ENCODE measurements at regions not wholly inside any gene's neighbourhood (a gene's known extent, or its start where the extent isn't known, plus 50 kb on each side); places are given as distances from the start of the nearest gene placed in this dataset.

DNA sequence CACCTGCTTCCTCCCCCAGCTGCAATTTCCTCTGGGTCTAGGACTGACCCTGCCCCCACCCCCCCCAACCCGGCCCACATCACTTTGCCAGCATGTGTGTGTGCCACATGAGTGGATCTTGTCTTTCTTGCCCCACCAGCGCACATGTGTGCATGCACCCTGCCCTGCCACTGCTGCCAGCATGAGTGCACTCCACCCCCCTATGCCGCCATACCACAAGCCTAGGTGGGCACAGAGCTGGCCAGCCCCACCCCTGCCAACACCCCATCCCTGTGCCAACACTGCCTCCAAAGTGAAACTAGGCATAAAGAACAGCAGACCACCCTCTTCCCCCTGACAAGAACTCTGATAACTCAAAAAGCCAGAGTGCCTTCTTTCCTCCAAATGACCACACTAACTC is 296.3 kb upstream of the SGO1 start:
- TF ChIP-seq POLR2A (IDR thresholded peaks at IDR 0.05; ENCODE audit: extremely low read depth, insufficient read length) (no peak), CTCF (IDR thresholded peaks at IDR 0.05; ENCODE audit: low read depth, low read length) (no peak)

Data from NB4 (cell line).